HepG2 (cell line): ENCODE measurements at regions not wholly inside any gene's neighbourhood (a gene's known extent, or its start where the extent isn't known, plus 50 kb on each side); places are given as distances from the start of the nearest gene placed in this dataset.
"Not testable (repeated sequence)": the region's sequence is repeated elsewhere in the genome, so short reads cannot be mapped to it uniquely, and the experiment has no call there.

ENCODE experiments used
- ESRRA ChIP-seq: sonication (generic); formaldehyde crosslinking; IDR thresholded peaks from 2 replicates; pipeline ENCODE4 v1.5.1; 2020; ENCODE audit warnings: mild to moderate bottlenecking, low read depth, missing genetic modification reagents
- PREB ChIP-seq: sonication (generic); formaldehyde crosslinking; IDR thresholded peaks from 2 replicates; pipeline ENCODE4 v1.4.0; 2020; ENCODE audit warnings: missing genetic modification reagents

DNA sequence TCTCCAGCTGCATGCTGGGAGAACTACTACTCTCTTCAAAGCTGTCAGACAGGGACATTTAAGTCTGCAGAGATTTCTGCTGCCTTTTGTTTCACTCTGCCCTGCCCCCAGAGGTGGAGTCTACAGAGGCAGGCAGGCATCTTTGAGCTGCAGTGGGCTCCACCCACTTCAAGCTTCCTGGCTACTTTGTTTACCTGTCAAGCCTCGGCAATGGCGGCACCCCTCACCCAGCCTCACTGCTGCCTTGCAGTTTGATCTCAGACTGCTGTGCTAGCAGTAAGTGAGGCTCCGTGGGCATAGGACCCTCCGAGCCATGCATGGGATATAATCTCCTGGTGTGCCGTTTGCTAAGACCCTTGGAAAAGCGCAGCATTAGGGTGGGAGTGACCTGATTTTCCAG, 61.7 kb downstream of the DMRTA1 start:
- not testable (repeated sequence) for TF ChIP-seq PREB, ESRRA (CRISPR knock-in tag)
